A673 (cell line): ENCODE measurements at regions not wholly inside any gene's neighbourhood (a gene's known extent, or its start where the extent isn't known, plus 50 kb on each side); places are given as distances from the start of the nearest gene placed in this dataset.

Experiments
- BruUV-seq: library from RNA; stranded (reverse); fragments of 400-500 nt; replicated peaks from 2 replicates; lab custom pipeline; 2021; lab: Mats Ljungman, UMichigan
- CTCF ChIA-PET: fragments of 300-600 bp; sonication (Branson Sonifier 250); formaldehyde crosslinking; loops from one replicate; lab custom pipeline; 2022; ENCODE audit warnings: antibody characterized with exemption; lab: Charles Lee
- POLR2A ChIA-PET: fragments of 300-600 bp; sonication (Branson Sonifier 250); formaldehyde crosslinking; loops from one replicate; lab custom pipeline; 2022; ENCODE audit warnings: antibody characterized with exemption; ENCODE audit not compliant: low non-redundant PET; lab: Charles Lee
- DNase-seq: peaks from one replicate; pipeline ENCODE4 v3.0.0-alpha.2; 2015; ENCODE audit warnings: low spot score
- H3K27ac ChIP-seq: fragments of 200-600 bp; sonication (generic); 2 replicates; pipeline ENCODE4 v1.5.1; 2016; ENCODE audit warnings: mixed run types, low read depth, mild to moderate bottlenecking, mixed read lengths, antibody characterized with exemption, low read length; ENCODE audit not compliant: poor library complexity, severe bottlenecking
- H3K27me3 ChIP-seq: fragments of 200-600 bp; sonication (generic); replicated peaks from 2 replicates; pipeline ENCODE4 v1.6.1; 2017; ENCODE audit warnings: mixed run types, low read depth, mild to moderate bottlenecking, mixed read lengths, antibody characterized with exemption, low read length; ENCODE audit not compliant: insufficient read depth, poor library complexity
- H3K36me3 ChIP-seq: fragments of 200-600 bp; sonication (generic); 2 replicates; pipeline ENCODE4 v1.6.1; 2016; ENCODE audit warnings: mixed run types, mild to moderate bottlenecking, mixed read lengths, antibody characterized with exemption, low read length; ENCODE audit not compliant: insufficient read depth, poor library complexity, severe bottlenecking
- H3K4me1 ChIP-seq: fragments of 200-600 bp; sonication (generic); 2 replicates; pipeline ENCODE4 v1.6.1; 2017; ENCODE audit warnings: mixed run types, mild to moderate bottlenecking, mixed read lengths, antibody characterized with exemption, low read length; ENCODE audit not compliant: insufficient read depth, poor library complexity, severe bottlenecking
- H3K4me3 ChIP-seq: fragments of 200-600 bp; sonication (generic); 2 replicates; pipeline ENCODE4 v1.5.1; 2016; ENCODE audit warnings: low read depth, mixed run types, mild to moderate bottlenecking, mixed read lengths, low read length; ENCODE audit not compliant: poor library complexity, severe bottlenecking
- H3K9me3 ChIP-seq: fragments of 200-600 bp; sonication (generic); 2 replicates; pipeline ENCODE4 v1.6.1; 2016; ENCODE audit warnings: mixed run types, low read depth, mild to moderate bottlenecking, mixed read lengths, antibody characterized with exemption, low read length; ENCODE audit not compliant: poor library complexity, severe bottlenecking
- EZH2 ChIP-seq: fragments of 200-600 bp; sonication (generic); IDR thresholded peaks from 2 replicates; pipeline ENCODE4 v1.6.1; 2017; ENCODE audit warnings: borderline replicate concordance, low read depth, mild to moderate bottlenecking, mixed read lengths, antibody characterized with exemption, low read length; ENCODE audit not compliant: poor library complexity, severe bottlenecking
- intact Hi-C: fragments of 100-400 bp; cut with micrococcal nuclease; formaldehyde crosslinking; loops from one replicate; pipeline ENCODE4 v1.10.0; 2022; ENCODE audit not compliant: unreplicated experiment
- TF ChIP-seq, protein P1 (sequence below): fragments of 300-800, 200-600 bp; sonication (generic); conservative IDR thresholded peaks from 2 replicates; pipeline ENCODE4 v1.5.1; 2017; ENCODE audit warnings: low read depth, mild to moderate bottlenecking, antibody characterized with exemption, low read length, moderate library complexity, mixed read lengths

GRCh38 chrX:69010339-69010738, 154.9 kb downstream of the PJA1 start:
- Histone ChIP-seq H3K4me1 (no peaks in the 10 kb centered on the region), H3K4me3 (no peak overlapping the region), H3K27ac (no peak overlapping the region), H3K36me3 (no peaks in the 10 kb centered on the region), H3K27me3 (peaks cover 10% of the 10 kb centered on the region), H3K9me3 (no peaks in the 10 kb centered on the region)
- intact Hi-C loops: no loop called here
- ChIA-PET POLR2A (no interaction called here), CTCF (no interaction called here)
- BruUV-seq: no TSS peak
- no peak for DNase-seq
- TF ChIP-seq, protein P1, sequence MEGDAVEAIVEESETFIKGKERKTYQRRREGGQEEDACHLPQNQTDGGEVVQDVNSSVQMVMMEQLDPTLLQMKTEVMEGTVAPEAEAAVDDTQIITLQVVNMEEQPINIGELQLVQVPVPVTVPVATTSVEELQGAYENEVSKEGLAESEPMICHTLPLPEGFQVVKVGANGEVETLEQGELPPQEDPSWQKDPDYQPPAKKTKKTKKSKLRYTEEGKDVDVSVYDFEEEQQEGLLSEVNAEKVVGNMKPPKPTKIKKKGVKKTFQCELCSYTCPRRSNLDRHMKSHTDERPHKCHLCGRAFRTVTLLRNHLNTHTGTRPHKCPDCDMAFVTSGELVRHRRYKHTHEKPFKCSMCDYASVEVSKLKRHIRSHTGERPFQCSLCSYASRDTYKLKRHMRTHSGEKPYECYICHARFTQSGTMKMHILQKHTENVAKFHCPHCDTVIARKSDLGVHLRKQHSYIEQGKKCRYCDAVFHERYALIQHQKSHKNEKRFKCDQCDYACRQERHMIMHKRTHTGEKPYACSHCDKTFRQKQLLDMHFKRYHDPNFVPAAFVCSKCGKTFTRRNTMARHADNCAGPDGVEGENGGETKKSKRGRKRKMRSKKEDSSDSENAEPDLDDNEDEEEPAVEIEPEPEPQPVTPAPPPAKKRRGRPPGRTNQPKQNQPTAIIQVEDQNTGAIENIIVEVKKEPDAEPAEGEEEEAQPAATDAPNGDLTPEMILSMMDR: no peak
- TF ChIP-seq EZH2: no peak

- H3K4me3 ChIP-seq: no peak overlapping the region
- TF ChIP-seq, protein P1: no peak
- TF ChIP-seq EZH2: no peak
- H3K9me3 ChIP-seq: no peaks in the 10 kb centered on the region
- no peaks in the 10 kb centered on the region for H3K4me1 ChIP-seq
- no peaks in the 10 kb centered on the region for H3K36me3 ChIP-seq
- intact Hi-C loops: no loop called here
- BruUV-seq: no TSS peak
- ChIA-PET CTCF (no interaction called here), POLR2A (no interaction called here)
- peaks cover 3% of the 10 kb centered on the region for H3K27me3 ChIP-seq
- no peak for DNase-seq
- H3K27ac ChIP-seq: no peak overlapping the region
Measured at GRCh38 chrX:69000877-69001276, 164.4 kb downstream of the PJA1 start.

GRCh38 chrX:68999931-69000330, 165.3 kb downstream of the PJA1 start:
- POLR2A ChIA-PET: no interaction called here
- DNase-seq: no peak
- peaks cover 3% of the 10 kb centered on the region for H3K27me3 ChIP-seq
- no TSS peak for BruUV-seq
- no peak overlapping the region for H3K4me3 ChIP-seq
- CTCF ChIA-PET: no interaction called here
- intact Hi-C loops: no loop called here
- H3K9me3 ChIP-seq: no peaks in the 10 kb centered on the region
- H3K36me3 ChIP-seq: no peaks in the 10 kb centered on the region
- H3K4me1 ChIP-seq: no peaks in the 10 kb centered on the region
- H3K27ac ChIP-seq: no peak overlapping the region
- no peak for TF ChIP-seq EZH2
- TF ChIP-seq, protein P1: no peak
